Coronary artery (tissue), 2 donors: ENCODE measurements at regions not wholly inside any gene's neighbourhood (a gene's known extent, or its start where the extent isn't known, plus 50 kb on each side); places are given as distances from the start of the nearest gene placed in this dataset.
"Not testable (repeated sequence)": the region's sequence is repeated elsewhere in the genome, so short reads cannot be mapped to it uniquely, and the experiment has no call there.

Experiments
- DNase-seq: peaks from one replicate; pipeline ENCODE4 v3.0.0-alpha.2; 2017; ENCODE audit warnings: low spot score
- H3K27ac ChIP-seq, 2 donors: fragments of 200-600 bp; sonication (generic); one replicate each; pipeline ENCODE4 v1.5.1; 2016 to 2019
- H3K4me3 ChIP-seq: fragments of 200-600 bp; sonication (generic); 2 replicates; pipeline ENCODE4 v1.5.1; 2016; ENCODE audit warnings: mild to moderate bottlenecking, moderate library complexity
- TF ChIP-seq, protein P1 (sequence below): fragments of 200-600 bp; sonication (generic); IDR thresholded peaks from one replicate; pipeline ENCODE4 v1.5.1; 2019; ENCODE audit warnings: antibody characterized with exemption

DNA sequence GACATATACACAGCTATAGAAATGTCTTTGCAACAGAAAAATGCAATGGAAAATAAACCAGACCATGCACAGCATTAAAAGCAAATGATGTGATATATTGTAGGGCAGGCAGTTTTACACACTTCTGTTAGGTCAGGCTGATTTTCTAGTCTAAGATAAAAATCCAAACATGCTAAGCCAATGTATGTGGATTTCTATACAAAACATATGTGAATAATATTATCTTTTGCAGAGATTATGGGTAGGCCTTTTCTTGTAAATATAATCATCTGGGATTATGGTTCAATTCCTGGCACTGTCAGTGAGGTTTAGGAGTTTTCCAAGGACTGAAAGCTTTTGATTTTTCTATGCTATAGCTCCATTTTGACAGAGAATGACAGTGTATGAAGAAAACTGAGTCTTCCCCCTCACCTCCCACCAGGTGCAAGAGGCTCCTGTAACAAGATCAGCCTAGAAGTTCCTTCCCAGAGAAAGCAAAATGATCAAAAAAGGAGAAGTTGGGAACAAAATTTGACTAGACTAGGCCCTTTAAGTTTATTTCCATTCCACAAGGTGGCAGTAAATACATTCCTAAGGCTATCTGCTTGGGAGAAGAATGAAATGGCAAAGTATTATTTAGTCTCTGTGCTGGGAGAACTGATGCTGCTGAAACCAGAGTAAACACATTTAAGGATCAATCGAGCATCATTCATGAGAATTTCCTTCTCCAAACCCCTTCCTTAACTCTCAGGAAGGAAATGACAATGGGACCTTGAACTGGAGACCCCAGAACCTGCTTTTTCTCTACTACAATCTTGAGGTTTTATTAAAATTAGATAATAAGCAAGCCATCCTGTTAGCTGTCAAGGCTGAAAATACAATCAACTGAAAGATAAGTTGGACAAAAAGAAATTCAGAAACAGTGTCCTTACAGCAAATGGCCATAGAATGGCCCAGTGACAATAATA is 133.0 kb upstream of the TUT7 start:
- no peak overlapping the region for H3K4me3 ChIP-seq
- no peak overlapping the region for H3K27ac ChIP-seq
- TF ChIP-seq, protein P1, sequence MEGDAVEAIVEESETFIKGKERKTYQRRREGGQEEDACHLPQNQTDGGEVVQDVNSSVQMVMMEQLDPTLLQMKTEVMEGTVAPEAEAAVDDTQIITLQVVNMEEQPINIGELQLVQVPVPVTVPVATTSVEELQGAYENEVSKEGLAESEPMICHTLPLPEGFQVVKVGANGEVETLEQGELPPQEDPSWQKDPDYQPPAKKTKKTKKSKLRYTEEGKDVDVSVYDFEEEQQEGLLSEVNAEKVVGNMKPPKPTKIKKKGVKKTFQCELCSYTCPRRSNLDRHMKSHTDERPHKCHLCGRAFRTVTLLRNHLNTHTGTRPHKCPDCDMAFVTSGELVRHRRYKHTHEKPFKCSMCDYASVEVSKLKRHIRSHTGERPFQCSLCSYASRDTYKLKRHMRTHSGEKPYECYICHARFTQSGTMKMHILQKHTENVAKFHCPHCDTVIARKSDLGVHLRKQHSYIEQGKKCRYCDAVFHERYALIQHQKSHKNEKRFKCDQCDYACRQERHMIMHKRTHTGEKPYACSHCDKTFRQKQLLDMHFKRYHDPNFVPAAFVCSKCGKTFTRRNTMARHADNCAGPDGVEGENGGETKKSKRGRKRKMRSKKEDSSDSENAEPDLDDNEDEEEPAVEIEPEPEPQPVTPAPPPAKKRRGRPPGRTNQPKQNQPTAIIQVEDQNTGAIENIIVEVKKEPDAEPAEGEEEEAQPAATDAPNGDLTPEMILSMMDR = peak; percentile 29
- DNase-seq = no peak

DNA sequence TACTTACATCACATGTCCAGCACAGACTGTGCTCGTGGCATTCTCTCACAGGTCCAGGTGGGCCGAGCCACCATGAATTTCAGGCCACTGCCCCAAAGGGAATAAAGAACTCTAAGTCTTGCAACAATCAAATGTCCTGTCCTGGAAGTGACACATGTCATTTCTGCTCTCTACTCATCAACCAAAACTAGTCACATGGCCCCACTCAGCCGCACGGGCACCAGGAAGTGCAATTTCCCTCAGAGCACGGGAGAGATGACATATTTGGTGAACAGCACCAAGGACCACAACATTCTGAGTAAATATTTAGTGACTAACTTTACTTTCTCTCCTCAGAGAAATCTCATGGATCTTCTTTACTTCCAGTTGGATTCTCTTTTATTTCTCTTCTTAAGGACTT is 131.1 kb upstream of the TUT7 start:
- no peak overlapping the region for H3K4me3 ChIP-seq
- no peak overlapping the region for H3K27ac ChIP-seq
- DNase-seq = no peak
- TF ChIP-seq, protein P1 = no peak

DNA sequence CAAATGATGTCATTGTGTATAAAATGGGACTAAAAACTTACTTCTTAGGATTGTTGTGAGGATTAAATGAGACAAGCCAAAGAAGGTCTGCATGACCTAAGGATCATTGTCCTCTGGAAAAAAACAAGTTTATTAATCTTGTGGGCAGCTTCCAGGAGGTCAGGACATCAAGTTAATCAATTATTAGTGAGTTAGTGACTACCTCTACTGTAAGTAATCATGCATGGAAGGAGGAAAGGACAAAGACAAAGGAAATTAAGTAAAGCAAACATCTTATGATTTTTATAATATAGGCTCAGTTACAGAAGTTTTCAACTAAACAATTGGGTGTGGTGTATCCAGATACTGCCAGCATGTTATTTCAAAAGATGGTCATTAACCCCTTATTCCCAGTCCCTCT is 129.3 kb upstream of the TUT7 start:
- no peak overlapping the region for H3K4me3 ChIP-seq
- no peak for DNase-seq
- TF ChIP-seq, protein P1 = no peak
- H3K27ac ChIP-seq = no peak overlapping the region

DNA sequence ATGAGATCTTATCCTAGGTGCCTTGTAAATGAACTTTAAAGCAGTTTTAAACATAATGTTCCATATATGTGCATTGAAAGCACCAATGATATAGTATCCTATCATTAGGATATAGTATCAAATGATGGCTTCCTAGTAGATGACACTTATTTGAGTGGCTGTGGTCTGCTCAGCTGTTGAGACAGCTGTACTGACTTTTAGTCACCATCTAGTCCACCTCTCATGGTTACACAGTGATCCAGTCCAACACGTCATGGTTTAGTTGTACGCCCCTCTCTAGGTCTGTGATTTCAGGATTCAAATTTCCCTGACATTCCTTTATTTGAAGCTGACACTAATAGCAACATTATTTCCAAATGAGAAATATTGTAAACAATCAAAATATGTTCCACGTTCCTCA is 127.3 kb upstream of the TUT7 start:
- DNase-seq = no peak
- TF ChIP-seq, protein P1 = no peak
- no peak overlapping the region for H3K4me3 ChIP-seq
- no peak overlapping the region for H3K27ac ChIP-seq

DNA sequence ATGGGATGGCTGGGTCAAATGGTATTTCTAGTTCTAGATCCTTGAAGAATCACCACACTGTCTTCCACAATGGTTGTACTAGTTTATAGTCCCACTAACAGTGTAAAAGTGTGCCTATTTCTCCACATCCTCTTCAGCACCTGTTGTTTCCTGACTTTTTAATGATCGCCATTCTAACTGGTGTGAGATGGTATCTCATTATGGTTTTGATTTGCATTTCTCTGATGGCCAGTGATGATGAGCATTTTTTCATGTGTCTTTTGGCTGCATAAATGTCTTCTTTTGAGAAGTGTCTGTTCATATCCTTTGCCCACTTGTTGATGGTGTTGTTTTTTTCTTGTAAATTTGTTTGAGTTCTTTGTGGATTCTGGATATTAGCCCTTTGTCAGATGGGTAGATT is 121.0 kb upstream of the TUT7 start:
- not testable (repeated sequence) for H3K4me3 ChIP-seq, DNase-seq, H3K27ac ChIP-seq

DNA sequence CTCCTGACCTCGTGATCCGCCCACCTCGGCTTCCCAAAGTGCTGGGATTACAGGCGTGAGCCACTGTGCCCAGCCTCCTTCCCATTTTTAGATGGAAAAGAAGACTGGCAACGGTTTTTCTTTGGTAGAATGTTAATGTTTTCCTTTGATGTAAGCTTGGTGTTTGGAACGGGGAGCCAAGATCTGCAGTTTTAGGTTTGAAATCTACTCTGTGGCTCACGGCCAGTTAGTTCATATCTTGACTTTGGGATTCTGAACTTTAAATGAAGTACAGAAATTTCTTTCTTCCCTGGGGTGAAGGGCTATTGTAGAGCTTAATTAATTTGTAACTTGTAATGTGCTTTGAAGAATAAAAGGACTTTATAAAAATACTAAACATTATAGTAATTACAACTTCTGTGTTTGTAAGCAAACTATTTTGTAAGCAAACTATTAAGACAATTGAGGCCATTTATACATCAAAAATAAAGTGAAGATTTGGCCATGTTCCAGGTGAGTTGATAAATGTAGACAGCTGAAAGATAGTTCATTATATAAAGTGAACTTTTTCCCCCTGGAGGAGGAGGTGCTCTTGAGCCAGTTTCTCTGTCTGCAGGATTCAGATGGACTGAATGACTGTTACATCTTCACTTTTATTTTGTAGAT is 117.1 kb upstream of the TUT7 start:
- DNase-seq = no peak
- no peak overlapping the region for H3K4me3 ChIP-seq

DNA sequence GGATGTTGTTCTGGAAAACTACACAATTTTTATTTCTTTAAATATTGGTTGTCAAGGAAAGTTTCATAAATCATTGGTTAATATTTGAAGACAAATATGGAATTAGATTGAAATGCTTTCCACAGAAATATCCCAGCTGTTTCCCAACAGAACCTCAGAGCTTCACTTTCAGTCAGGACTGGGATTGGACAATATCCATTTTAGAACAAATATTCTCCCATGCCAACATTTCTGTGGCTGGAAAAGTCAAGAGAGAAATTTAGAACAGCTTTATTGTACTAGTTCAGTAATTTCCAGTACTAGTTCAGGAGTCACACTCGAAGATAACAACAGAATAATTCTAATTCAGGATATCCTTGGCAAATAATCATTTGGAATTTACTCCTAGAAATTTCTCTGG is 116.1 kb upstream of the TUT7 start:
- Histone ChIP-seq H3K4me3 (no peak overlapping the region), H3K27ac (no peak overlapping the region)
- TF ChIP-seq, protein P1 = no peak
- DNase-seq = no peak

More for the DNA sequence above, 117.1 kb upstream of the TUT7 start:
- TF ChIP-seq, protein P1 = no peak
- no peak overlapping the region for H3K27ac ChIP-seq
